GM06990 (cell line): ENCODE measurements at regions not wholly inside any gene's neighbourhood (a gene's known extent, or its start where the extent isn't known, plus 50 kb on each side); places are given as distances from the start of the nearest gene placed in this dataset.

Experiments
- DNase-seq: peaks from one replicate; pipeline ENCODE4 v3.0.0-alpha.2; 2011; ENCODE audit not compliant: insufficient read length; ENCODE audit errors: extremely low read depth
- H3K27me3 ChIP-seq: replicated peaks from 2 replicates; pipeline ENCODE4 v1.6.0; 2011; ENCODE audit warnings: low read length; ENCODE audit not compliant: control insufficient read depth, insufficient read depth
- H3K36me3 ChIP-seq: 2 replicates; pipeline ENCODE4 v1.5.1; 2011; ENCODE audit warnings: low read length; ENCODE audit not compliant: control insufficient read depth, insufficient read depth
- H3K4me3 ChIP-seq: replicated peaks from 2 replicates; pipeline ENCODE4 v1.5.1; 2011; ENCODE audit warnings: low read depth, mild to moderate bottlenecking, control low read depth, low read length
- TF ChIP-seq, protein P1 (sequence below): IDR thresholded peaks from 2 replicates; pipeline ENCODE4 v1.5.1; 2011; ENCODE audit warnings: low read length, control low read depth, mild to moderate bottlenecking, inconsistent platforms; ENCODE audit not compliant: insufficient read depth, poor library complexity, severe bottlenecking

GRCh38 chr13:87131611-87132010, 539.6 kb upstream of the SLITRK5 start:
- TF ChIP-seq, protein P1, sequence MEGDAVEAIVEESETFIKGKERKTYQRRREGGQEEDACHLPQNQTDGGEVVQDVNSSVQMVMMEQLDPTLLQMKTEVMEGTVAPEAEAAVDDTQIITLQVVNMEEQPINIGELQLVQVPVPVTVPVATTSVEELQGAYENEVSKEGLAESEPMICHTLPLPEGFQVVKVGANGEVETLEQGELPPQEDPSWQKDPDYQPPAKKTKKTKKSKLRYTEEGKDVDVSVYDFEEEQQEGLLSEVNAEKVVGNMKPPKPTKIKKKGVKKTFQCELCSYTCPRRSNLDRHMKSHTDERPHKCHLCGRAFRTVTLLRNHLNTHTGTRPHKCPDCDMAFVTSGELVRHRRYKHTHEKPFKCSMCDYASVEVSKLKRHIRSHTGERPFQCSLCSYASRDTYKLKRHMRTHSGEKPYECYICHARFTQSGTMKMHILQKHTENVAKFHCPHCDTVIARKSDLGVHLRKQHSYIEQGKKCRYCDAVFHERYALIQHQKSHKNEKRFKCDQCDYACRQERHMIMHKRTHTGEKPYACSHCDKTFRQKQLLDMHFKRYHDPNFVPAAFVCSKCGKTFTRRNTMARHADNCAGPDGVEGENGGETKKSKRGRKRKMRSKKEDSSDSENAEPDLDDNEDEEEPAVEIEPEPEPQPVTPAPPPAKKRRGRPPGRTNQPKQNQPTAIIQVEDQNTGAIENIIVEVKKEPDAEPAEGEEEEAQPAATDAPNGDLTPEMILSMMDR: no peak
- no peaks in the 10 kb centered on the region for H3K27me3 ChIP-seq
- DNase-seq: no peak
- H3K4me3 ChIP-seq: no peak overlapping the region
- H3K36me3 ChIP-seq: no peaks in the 10 kb centered on the region

DNA sequence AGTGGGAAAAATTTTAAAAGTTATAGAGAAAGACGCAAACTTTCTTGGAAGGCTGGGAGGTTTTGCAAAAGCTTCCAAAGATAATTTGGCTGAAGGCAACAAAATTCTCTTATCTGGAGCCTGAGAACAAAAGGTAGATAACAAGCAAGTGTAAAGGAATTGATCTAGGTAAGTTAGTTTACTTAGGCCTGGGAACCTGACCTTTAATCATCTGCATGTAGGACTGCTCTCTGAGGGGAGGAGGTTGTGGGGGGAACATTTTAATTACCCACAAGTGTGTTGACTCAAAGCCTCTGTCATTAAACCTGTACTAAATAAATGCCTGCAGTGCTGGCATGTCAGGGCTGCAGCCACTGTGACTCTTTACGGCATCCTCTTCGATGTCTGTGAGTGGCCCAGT, 532.3 kb upstream of the SLITRK5 start:
- Histone ChIP-seq H3K27me3 (no peaks in the 10 kb centered on the region), H3K4me3 (no peak overlapping the region), H3K36me3 (no peaks in the 10 kb centered on the region)
- DNase-seq: no peak
- TF ChIP-seq, protein P1: no peak

GRCh38 chr13:87147076-87147475, 524.1 kb upstream of the SLITRK5 start:
- TF ChIP-seq, protein P1: no peak
- H3K27me3 ChIP-seq: no peaks in the 10 kb centered on the region
- DNase-seq: no peak
- H3K36me3 ChIP-seq: no peaks in the 10 kb centered on the region
- no peak overlapping the region for H3K4me3 ChIP-seq

- no peak for DNase-seq
- no peaks in the 10 kb centered on the region for H3K36me3 ChIP-seq
- no peaks in the 10 kb centered on the region for H3K27me3 ChIP-seq
- H3K4me3 ChIP-seq: no peak overlapping the region
- TF ChIP-seq, protein P1: no peak
Measured at GRCh38 chr13:87153371-87153770, 517.8 kb upstream of the SLITRK5 start.

DNA sequence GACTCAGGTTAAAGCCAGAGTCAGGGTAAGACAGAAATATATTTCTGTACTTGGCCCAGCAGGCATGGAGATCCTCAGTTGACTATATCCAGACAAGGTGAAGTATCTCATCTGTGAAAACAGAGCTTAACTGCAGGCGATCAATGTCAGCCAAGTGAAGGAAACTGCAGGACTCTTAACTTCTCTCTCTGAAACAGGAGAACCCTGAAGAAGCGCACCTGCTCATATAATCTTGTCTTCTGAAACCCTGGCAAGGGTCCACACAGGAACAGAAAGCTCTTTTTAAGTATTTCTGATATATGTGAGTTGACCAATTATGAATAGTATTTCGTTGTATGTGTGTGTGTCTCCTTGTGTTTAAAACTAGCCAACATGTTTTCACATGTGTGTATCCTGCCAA, 504.8 kb upstream of the SLITRK5 start:
- Histone ChIP-seq H3K36me3 (no peaks in the 10 kb centered on the region), H3K4me3 (no peak overlapping the region), H3K27me3 (no peaks in the 10 kb centered on the region)
- TF ChIP-seq, protein P1: no peak
- DNase-seq: no peak

DNA sequence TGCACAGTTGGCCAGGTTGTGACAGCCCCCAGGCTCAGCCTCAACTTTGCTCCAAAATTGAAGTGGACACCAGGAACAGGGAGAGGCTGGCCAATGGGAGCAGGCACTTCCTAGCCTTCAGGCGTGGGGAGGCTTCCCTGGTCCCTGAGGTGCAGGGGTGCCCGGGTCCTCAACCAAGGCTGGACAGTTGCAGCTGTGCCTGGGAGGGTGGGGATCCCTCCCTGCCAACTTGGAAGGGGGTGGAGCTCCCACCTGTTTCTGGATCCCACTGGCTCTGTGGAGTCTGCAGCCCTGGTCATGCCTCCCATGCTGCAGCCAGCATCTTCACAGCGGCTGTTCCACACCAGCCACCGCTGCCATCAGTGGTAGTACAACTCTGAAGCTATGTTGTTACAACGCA, 502.8 kb upstream of the SLITRK5 start:
- H3K4me3 ChIP-seq: no peak overlapping the region
- DNase-seq: no peak
- no peaks in the 10 kb centered on the region for H3K27me3 ChIP-seq
- TF ChIP-seq, protein P1: no peak
- no peaks in the 10 kb centered on the region for H3K36me3 ChIP-seq
